Epidermal melanocyte (primary cell): ENCODE measurements at regions not wholly inside any gene's neighbourhood (a gene's known extent, or its start where the extent isn't known, plus 50 kb on each side); places are given as distances from the start of the nearest gene placed in this dataset.
A peak's percentile ranks its signal among the peaks of the same experiment; 100 is the strongest.

Source experiments
- DNase-seq: peaks from one replicate; pipeline ENCODE4 v3.0.0; 2011; ENCODE audit warnings: low spot score; ENCODE audit not compliant: insufficient read length

- DNase-seq: no peak
Measured at GRCh38 chr2:211133766-211134165, 577.4 kb downstream of the CPS1 start.

GRCh38 chr2:211138551-211138950 is 582.2 kb downstream of the CPS1 start:
- no peak for DNase-seq

DNA sequence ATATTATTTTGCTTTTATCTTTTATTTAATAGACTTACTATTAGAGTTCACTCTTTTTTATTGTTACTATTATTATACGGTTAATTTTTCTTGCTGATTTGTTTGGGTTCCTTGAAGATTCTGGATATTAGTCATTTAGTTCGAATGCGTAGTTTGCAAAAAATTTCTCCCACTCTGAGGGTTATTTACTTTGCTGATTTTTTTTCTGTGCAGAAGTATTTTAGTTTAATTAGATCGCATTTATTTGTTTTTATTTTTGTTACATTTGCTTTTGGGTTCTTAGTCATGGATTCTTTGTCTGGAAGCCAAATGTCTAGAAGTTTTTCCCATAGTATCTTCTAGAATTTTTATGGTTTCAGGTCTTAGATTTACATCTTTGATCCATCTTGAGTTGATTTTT is 585.2 kb downstream of the CPS1 start:
- no peak for DNase-seq

GRCh38 chr2:211144078-211144477 is 587.7 kb downstream of the CPS1 start:
- no peak for DNase-seq

DNA sequence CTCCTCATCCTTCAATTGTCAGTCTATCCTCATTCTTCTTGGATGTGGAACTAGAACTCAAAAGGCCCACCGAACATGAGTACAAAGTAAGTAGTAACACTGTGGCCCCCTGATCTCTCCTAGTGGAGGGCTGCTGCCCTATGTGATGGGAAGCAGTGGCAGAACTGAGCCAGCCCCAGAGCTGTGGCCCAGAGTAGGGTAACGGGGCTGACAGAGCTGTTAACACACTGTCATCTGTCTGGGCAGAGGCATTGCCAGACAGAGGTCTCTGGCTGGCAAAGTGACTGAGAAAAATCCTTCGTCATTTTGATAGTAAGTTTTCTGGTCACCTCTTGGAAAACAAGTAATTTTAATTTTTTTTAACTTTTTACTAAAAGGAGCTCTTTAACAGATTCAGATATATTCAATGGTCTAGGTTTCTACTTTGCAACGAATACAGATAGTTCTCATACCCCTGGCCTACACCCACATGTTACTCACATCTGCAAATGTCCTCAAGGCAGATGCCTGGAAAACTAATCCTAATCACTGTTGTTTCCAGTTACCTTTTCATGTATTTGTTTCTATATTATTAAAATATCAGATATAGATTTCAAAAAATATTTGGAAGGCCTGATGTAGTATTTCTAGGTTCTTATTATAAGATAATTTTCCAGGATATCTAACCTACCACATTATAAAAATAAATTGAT is 588.7 kb downstream of the CPS1 start:
- DNase-seq: no peak

- no peak for DNase-seq
Measured at GRCh38 chr2:211149731-211150130, 593.3 kb downstream of the CPS1 start.

DNA sequence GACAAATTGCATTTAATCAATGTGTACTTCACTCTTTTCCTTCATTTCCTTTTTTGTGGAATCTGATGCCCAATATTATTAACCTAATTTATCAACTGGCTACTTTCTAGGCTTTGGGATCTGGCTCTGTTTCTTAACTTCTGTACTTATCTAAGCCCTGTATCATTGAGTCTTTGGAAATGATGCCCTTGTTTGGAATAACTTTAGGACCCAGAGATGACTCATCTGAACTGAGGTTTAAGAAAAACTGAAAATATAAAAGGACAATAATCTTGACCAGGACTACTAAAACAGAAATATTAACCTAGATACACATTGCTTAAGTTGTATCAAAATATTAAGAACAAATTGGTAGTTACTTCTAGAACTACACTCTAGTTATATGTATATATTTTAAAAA is 600.8 kb downstream of the CPS1 start:
- DNase-seq: no peak

DNA sequence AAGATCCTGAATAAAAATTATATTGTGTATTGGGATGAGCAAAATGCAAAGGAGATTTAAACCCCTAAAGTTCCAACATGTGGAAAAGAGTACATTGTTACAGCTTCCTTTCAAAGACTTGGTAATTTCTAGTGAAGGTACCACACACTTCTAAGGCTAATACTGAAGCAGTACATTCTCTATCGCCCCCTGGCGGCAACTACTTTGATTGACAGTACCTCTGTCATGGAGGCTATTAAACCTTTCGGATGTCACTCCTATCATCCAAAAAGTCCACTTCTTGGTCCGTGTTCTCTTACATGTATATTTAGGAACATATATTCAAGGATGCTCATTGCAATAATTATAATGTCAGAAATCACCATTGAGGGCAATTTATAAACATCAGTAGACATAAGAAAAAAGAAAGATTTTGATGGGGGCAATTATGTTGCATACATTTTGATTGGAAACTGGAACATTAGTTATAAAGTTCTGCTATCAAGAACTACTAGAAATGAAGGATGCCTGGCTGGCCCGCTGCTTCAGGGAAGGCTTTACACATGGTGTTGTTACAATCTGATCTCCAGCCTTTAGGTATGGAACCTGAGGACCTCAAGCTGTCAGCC is 601.6 kb downstream of the CPS1 start:
- DNase-seq: peak; percentile 27

DNA sequence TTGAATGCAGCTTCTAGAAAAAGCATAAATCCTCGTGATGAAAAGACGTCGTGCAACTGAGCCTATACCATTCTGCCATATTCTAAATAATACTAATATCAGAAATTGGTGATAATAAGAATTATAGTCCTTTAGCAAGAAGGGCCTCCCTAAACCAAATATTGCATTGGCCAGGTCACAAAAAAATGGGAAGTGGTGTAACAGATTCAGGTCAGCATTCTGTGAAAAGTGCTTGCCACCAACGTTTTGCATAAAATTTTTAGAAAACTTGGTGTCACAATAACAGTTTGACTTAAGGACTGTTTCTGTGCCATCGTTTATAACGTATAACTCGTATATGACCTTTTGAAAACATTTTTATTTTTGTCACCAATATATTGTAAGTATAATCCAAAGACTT is 603.6 kb downstream of the CPS1 start:
- DNase-seq: no peak

- no peak for DNase-seq
Measured at GRCh38 chr2:211161236-211161635, 604.8 kb downstream of the CPS1 start.

DNA sequence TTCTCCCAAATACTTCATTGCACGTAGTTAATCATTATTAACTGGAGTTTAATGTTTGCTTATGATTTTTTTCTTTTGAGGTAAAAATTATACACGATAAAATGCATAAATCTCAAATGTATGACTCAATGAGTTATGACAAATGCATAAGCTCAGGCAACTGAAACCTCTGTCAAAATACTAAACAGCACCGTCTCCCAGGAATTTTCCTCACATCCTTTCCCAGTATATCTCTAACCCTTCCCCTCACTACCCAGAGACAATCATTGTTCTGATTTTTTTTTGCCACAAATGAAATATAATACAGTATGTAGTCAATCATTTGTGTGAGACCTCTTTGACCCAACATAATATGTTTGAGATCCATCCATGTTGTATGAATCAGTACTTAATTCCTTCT is 606.5 kb downstream of the CPS1 start:
- no peak for DNase-seq

DNA sequence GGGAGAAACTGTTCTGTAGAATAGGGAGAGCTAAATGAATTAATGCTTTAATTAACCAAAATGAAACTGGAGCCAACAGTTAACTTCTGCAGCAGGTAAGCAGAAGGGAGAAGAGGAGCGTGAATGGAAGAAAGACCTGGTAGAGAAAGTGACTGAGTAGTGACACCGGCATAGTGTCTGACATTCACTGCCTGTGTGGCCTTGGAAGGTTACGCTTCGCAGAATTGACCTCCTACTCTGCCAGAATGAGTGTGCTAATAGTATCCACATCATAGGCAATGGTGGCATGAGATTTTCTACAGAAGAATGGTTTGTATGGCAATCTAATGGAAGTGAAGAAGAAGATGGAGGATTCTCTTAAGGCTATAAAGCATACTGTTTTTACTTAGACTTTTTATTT is 614.4 kb downstream of the CPS1 start:
- no peak for DNase-seq

DNA sequence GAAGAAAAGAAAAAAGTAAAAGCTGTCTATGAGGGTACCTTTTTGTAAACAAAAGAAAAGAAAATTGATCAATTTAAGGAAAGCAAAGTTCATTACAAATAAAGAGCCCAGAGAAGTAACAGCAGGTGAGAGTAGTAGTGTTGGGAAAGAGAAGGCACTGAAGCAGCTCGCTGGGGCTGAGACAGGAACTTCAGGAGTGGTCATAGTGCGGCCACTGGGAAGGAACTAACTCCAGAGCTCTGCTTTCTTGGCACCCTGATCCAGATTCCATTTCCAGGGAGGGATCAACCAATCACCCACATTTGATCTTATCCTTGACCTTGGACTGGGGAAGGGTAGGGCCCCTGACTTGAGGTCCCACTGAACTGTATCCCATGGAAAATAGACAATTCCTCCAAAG is 617.6 kb downstream of the CPS1 start:
- no peak for DNase-seq

DNA sequence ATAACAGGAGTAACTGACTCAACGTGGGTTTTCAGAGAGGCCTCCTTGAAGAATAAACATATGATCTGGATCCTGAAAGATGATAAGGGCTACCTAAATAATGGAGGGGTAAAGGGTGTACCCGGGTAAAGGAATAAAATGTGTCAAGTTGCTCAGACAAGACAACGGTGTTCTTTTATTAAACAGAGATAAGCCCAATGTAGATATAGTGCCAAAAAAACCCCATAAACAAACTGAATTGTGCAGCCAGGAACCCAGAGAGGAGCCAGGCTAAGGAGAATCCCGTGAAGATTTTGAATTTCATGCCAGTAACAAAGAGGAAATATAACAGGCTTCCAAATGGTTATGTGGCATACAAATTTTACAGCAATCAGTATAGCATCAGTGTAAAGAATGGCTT is 618.2 kb downstream of the CPS1 start:
- no peak for DNase-seq

- DNase-seq: no peak
Measured at GRCh38 chr2:211175956-211176355, 619.6 kb downstream of the CPS1 start.

DNA sequence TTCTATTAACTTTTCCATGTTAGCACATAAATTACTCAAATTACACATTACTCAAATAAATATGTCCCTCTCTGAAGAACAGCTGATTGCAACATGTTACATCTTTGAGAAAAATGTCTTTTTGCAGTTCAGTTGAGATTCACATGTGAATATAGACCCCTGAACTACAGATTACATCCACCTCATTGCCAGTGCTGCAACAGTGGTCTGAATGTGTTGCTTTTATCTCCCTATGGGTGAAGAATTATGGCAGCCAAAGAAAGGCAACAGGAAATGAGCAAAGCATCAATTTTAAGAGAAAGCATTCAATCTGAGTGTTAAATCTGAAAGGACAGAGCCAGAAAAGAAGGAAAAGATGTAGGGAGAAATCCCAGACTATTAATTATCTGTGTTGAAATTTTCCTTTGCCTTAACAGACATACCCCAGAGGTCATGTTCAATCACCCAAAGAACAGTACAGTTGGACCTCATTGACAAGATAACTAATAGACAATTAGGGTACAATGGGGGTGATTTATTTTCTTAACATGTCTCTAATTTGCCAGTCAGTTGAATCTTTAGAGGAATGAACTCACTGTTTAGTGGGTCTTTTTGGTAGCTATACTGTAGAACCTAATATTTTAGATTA is 620.2 kb downstream of the CPS1 start:
- no peak for DNase-seq

GRCh38 chr2:211181626-211182025 is 625.2 kb downstream of the CPS1 start:
- DNase-seq: no peak

GRCh38 chr2:211187602-211188001 is 631.2 kb downstream of the CPS1 start:
- DNase-seq: no peak

DNA sequence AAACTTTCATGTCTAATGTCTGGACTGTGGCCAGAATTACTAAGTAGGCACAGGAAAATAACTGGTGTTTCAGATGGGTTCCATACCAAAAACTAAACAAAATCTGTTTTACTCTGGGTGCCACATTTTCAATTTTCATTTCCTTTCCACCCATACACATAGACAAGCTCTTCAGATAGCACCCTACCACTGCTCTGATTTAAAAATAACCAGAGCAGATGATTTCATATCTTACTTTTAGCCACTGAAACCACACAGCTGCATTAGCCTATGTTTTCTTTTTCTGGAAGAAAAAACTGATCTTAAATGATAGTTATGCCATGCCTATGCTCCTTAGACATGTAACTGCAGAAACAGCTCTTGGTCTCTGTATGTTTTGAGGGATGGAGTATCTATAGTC is 647.6 kb downstream of the CPS1 start:
- no peak for DNase-seq

DNA sequence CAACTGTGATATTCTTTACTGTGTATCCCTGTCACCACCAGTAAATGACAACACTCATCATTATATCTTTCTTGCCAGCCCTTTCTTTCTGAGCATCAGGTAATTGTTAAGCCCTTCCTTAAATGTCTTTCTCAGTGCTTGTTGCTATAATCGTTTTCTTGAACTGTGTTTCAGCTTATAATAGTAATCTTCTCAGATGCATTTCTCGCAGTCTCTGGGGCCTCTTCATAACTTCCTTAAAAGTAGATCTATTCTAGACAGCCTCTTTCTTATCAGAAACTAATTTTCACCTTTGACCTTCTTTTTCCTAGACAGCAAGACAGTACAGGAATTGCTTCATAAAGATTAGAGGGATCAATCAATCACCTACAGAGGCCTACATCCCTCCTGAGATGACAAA is 648.1 kb downstream of the CPS1 start:
- DNase-seq: no peak

DNA sequence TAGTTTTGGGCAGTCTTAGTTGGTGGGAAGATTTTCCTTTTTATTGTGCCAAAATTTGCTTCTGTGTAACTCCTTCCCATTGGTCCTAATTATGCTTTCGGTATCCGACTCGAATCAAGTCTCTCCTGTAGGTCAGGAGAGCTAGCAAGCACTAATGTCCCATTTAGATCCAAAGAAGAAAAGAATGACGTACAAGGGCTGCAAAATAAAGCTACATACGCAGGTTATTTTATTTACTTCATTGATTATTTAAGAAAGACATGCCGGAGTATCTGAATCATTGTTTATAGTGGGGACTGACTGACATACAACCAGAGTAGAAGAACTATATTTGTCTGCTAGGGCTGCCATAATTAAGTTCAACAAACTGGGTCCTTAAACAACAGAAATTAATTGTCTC is 648.5 kb downstream of the CPS1 start:
- DNase-seq: no peak

- DNase-seq: no peak
Measured at GRCh38 chr2:211205358-211205757, 649.0 kb downstream of the CPS1 start.

- DNase-seq: no peak
Measured at GRCh38 chr2:211205836-211206235, 649.4 kb downstream of the CPS1 start.
